C1 segment of cervical spinal cord (tissue), 14 donors: ENCODE measurements at regions not wholly inside any gene's neighbourhood (a gene's known extent, or its start where the extent isn't known, plus 50 kb on each side); places are given as distances from the start of the nearest gene placed in this dataset.

Experiments
- DNase-seq, 14 donors: peaks; one replicate each; lab custom pipeline; 2025; lab: John Stamatoyannopoulos, UW

DNA sequence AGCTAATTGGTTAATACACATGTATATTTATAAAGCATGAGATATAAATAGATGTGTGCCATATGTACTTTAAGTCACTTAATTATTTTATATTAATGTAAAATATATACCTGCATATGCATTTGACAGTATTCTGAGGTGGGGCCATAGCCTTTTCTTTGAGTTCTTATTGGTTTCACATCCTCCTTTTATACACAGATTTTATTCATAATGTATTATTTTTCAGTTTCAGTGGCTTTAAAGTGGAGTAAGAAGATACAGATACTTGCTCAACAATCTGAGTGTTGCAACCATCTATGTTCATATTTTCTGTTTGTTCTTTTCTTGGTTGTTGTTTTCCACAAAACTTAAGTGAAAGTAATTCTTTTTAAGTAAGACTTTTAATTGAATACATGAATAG is 436.5 kb downstream of the RND3 start:
- no peak for DNase-seq

DNA sequence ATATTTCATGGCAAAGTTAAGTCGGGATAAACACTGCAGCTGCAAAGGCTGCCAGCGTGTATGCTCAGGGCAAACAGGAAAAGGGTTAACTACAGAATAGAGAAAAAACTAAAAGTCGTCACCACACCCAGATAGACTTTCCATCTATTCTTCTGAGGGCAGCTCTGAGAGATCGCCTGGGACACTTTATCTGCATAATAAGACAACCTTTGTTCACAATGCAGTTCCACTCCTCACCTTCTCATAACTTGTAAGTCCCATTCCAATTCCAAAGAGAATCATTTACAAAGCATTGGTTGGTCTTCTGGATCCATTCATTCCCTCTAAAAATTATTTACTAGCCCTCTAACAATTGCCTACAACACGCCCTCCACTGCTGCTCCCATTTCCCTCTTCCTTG is 437.4 kb downstream of the RND3 start:
- no peak for DNase-seq

DNA sequence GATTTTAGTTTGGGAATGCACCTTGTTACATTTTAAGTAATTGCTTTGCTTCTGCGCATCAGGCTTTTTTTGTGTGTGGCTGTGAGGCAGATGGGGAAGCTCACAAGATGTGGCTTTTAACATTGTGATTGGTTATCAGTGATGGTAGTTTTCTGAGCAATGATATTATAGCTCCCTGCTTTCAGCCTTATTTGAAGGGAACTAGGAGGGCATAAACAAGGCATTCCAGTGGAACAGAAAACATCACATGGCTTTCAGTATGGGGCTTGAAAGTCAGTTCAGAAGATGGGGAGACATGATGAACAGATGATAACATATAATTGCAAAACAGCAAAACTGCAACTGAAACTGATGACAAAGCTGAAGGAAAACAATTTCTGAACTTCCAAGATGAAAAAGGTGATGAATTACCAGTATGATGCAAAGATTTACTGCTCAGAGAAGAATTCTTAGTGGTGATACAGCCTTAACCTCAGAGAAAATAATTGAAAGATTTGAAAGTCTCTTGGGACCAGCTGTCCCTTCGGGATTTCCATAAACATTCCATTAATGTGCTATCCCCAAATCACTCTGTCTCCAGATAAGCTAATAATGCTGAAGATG is 439.7 kb downstream of the RND3 start:
- DNase-seq, result no peak

DNA sequence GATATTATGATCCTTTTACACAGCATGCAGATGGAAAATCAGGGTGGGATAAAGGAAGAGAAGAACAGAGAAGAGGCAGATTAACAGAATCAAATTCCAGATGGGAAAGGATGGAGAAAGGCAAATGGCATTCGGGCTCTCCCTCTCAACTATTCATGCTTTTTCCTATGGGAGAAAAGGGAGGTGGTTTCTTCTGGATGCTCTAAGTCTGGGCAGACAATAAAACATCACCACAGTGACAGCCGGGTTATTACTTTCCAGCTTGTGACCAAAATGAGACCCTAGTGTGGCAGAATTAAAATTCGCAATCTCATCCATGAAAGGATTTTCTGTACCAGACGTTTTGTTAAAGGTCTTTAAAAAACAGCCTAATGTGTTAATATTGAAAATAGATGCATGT is 440.7 kb downstream of the RND3 start:
- DNase-seq, result no peak

DNA sequence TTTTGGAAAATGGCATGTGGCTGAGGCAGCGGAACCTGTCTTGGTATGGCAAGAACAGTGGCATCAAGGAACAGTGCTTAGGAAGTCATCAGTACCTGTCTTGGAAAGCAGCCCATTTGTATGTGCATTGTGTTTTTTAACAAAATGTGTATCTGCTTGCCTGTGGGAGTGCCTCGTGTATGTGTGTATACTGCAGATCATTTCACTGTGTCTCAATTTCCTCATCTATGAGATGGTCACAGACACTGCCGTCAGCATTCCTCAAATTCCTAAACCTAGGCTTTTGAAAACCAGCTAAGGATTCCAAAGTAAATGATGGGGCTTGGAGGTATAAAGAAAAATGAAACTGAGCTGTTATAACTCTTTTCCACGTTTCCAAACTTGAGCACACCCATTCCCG is 441.3 kb downstream of the RND3 start:
- DNase-seq, result no peak

DNA sequence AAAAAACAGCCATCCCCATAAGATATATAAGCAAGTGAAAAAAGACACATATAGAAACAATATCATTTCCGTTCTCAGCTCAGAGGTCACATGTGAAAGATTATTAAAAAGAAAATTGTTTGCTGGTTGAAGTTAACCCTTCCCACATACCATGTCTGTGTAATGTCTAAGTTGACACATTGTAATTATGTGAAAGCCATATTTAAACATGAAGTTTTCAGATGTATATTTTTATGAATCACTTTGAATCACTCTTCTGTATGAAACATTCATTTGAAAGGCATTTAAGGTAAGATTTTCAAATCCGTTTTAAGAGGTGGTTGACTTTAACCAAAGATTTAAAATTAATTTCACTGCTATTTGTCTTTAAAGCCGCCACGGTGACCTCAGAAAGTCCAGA is 441.9 kb downstream of the RND3 start:
- no peak for DNase-seq

DNA sequence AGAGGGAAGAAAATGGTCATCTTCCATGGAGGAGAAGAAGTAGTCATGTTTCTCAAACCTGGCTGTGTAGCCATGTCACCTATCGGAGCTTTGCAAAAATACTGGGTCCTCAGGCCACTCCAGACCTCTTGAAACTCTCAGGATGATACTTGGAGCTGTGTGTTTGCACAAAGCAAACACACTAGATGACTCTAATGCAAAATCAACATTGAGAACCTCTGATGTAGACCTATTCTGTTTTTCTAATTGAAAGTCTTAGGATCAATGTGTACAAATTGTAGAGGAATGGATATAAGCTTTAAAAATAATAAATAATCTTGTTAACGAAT is 444.3 kb downstream of the RND3 start:
- DNase-seq, result no peak

DNA sequence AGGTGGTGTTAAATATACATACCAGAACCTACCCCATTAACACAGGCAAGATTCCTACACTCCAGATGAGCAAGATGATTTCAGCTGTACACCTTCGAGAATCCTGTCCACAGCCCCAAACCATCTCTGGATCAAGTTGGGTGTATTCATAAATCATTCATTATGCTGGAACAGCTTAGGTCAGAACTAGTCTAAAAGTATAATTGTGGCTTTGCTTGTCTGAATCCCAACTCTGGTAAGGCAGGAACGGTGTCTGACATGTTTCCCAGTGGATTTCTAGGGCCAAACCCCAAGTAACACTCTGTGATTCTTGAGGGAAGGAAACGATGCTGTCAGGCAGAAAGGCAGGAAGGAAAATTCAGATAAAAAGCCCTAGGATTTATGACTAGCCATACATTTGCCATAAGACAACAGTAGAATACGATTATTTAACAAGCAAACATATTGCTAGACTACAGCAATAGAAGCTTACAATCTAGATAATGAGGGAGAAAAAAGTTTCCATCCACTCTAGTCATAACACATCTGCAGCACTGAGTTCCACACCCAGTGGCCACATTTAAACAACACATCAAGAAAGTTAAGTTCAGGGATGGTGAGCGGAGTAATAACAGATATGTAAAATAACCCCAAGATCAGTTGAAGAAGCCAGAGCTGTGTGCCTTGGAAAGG is 444.8 kb downstream of the RND3 start:
- DNase-seq, result no peak

DNA sequence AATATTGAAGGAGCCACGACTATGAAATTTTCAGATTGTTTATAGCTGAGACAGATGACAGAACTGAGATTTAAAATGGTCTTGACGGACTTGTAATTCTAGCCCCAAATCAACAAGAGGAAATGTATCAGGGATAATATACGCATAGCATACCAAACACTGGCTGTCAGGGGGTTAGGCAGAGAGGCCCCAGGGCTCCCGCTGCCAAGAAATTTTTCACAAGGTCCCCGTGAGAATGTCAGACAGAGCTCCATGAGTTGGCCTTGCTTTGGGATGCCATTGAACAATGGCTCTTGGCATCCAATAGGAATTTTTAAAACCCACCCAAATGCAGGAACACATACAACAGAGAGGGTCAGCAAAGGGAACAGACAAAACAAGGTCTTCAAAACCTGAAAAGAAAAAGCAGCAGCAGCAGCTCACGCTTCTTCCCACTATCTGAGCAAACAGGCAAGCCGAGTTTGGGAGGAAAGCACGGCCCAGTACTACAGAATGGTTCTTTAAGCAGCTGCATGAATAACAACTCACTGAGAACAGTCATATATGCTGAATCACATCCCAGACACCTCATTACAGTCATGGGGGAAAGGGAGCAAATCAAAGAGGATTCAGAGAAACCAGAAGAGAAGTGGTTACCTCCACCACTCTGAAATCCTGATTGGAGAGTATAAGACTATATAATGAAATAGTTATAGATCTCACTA is 445.6 kb downstream of the RND3 start:
- no peak for DNase-seq

DNA sequence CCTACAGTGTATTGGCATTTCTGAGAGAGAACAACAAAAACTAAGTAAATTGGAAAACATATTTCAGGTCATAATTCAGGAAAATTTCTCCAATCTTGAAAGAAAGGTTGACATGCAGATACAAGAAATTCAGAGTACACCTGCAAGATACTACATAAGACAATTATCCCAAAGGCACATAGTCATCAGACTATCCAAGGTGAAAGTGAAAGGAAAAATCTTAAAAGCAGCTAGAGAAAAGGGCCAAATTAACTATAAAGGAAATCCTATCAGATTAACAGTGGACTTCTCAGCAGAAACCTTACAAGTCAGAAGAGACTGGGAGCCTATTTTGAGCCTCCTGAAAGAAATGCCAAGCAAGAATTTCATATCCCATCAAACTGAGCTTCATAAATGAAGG is 449.0 kb upstream of the MMADHC start:
- DNase-seq, result no peak

DNA sequence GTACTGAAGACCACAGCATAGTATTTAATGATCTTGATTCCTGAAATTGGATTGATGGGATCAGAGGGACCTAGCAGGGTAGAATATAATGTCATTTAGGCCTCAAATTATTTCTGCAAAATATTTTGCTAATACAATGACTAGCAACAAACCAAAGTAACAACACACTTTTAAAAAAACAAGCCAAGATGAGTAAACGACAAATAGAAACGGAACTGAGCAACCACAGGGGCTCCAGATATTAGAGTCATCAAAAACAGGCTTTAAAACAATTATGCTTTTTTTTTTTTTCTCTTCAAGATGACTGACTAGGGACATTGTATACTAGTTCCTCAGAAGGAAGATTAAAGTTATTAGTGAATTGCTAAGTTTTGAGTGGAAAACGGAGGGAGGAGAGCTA is 447.1 kb upstream of the MMADHC start:
- DNase-seq, result no peak

DNA sequence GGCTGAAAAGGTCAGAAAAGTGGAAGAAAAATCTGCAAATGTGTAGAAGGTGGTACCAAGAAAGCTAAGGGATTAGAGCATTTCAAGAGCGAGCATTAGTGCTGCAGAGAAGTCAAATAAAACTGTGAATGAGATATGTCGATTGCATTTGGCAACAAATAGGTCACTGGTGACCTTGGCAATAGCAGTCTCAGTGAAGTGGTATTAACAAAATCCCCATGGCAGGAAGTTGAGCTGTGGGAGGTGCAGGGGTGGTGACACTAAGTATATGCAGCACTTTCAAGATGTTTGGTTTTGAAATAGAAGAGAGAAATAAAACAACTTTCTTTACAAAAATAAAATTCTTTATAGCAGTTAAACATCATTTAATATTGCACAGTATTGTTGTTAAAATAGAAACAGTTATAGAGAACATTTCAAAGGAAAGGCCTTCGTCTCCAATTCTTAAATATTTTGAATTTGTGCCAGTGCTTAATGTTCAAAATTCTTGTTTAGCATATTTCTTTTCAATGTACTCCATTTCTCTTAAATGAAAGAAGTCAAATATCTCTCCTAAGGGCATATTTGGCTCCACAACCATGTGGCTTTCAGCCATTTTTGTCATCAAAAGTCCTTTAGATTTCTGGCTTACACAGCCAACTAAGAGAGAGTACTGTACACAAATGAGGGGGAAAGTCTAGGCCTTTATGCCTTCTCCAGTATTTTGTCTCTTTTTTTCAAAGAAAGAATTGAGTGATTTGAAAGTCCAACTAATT is 443.0 kb upstream of the MMADHC start:
- DNase-seq, result no peak

DNA sequence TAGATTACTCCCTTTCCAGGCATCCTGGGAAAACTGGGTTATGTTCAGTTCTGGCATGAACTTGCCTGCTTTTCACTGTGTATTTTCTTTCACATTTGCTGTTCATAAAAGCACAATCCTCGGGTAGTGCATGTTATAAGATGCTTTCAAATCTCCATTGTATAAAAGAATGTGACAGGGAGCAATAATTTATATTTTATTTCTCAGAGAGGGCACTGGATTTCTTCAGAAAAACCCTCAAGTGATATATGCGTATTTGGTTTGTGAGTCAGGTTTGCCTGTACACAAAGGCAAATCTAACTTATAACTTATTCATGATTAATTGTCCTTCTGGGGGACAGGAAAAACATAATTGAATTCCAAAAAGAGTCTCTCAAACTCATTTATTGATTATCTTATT is 440.7 kb upstream of the MMADHC start:
- no peak for DNase-seq

DNA sequence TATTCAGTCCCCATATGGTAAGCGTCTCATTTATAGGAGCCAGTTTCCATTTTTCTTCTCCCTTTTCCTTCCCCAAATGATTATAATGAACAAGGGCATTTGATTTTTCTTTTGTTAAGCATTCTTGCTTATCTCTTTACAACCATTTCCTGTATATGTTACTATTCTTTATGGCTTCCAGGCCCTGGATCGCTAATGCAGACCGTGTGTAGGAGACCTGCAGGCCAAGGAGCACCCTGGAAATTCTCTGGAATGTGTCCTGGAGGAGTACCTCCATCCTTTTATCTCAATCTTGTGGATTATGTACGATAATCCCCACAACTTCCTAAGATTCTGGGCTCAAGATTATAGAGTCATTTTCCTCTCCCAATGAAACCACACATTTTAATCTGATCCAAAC is 439.6 kb upstream of the MMADHC start:
- no peak for DNase-seq

DNA sequence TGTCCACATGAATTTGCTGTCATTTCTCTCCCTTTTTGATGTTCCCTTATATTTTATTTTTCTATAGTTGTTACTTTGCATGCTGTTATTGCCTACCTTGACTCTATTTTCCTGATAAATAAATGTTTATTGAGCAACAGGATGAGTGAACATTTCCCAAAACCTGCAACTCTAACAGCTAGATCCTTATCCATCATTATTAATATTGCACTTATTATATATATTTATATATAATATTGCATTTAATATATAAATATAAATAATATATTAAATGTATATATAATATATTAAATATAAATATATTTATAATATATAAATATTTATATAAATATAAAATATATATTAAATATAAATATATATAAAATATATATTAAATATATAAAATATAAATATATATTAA is 436.1 kb upstream of the MMADHC start:
- DNase-seq, result no peak

DNA sequence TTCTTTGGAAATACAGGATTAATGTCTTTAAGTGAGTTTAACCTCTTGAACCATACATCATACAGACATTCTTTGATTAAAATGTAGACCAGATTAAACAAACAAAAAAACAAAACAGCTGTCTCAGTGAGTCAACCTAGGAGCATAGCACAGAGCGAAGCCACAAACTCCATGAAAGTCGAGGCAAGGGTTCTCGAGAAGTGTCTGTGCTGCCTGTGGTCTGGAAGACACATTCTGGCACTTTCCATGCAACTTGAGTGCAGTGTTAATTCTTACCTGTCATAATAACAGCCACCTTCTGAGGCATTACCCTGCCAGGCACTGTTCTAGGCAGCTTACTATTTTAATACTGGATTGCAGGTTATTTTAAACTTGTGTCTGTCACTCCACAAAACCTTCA is 435.5 kb upstream of the MMADHC start:
- DNase-seq, result no peak

DNA sequence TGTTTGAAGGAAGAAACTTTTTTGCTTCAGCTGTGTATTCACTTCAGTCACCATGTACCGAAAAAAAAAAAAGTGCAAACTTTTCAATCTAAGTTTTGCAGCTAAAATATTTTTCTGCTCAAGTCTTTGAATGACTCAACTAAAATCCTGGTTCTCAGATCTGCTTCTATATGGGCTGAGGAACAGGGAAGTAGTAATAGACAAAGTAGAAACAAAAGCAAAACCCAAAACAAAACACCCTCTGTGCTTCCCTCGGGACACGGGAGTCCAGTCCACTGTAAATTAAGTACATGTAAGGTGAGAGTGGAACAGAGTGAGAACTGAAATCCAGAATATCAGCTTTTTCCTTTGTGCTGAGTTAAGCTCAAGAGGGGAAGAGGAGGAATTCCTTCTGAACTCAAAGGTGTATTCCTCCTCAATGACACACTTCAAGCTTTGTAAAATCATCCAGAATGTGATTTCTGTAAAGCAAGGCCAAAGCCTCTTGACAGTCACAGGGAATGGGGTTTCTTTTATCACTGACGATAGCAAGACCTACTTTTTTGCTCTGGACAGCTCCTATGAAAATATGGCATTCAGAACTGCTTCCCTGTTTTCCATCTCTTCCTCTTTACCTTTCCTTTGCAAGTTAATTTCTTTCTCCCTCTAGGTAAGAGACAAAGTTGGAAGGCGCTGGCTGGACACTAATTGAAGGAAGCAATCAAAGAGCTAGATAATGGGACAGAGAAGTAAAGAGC is 433.5 kb upstream of the MMADHC start:
- DNase-seq, result no peak

DNA sequence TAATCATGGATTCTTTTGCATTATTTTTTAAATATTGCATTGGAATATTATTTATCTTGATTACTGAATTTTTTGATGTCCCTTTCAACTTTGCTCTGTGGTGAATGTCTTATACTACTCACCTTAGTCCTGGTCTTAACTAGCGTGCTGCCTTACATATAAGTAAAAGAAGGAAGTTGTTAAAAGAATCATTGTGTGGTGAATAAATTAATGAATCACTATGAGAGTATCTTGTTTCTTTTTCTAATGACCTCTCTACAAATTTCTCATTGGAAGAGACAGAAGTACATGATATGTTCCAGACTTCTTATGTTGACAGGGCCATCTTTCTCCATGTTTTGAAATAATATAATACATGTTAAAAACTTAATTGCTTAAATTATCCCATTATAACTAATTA is 432.6 kb upstream of the MMADHC start:
- no peak for DNase-seq

DNA sequence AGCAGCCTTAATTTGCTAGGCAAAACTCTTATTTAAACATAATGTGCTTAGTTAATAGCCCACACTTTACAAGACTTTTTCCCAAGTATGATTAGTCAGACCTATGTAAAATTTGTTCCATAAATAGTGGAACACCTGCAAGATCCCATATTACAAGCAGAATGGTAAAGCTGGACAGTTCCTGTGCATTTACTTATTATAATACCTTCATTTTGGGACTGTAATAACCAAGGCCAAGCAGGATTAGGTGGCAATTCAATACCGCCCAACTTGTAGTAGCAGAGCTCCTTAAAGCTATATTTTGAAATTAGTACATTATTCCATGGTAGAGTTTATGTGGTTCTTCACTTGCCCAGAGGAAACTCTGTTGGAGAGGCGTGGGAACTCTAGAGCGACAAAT is 431.5 kb upstream of the MMADHC start:
- no peak for DNase-seq

DNA sequence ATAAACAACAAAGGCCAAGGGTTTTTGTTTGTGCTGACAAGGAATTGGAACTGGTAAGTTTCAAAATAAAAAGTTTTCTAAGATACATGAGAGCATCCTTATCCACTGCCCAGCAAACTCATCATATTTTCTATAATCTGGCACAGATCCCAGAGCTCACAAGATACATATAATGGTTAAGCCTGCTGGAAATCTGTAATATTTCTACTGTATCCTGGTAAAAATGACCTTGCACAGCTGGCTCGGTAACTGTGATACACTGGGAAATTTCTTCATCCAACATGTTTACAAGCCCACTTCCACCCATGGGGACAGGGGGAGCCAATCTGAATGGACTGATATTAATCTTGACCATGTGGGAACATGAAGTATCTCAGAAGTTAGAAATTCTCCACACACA is 425.4 kb upstream of the MMADHC start:
- no peak for DNase-seq

DNA sequence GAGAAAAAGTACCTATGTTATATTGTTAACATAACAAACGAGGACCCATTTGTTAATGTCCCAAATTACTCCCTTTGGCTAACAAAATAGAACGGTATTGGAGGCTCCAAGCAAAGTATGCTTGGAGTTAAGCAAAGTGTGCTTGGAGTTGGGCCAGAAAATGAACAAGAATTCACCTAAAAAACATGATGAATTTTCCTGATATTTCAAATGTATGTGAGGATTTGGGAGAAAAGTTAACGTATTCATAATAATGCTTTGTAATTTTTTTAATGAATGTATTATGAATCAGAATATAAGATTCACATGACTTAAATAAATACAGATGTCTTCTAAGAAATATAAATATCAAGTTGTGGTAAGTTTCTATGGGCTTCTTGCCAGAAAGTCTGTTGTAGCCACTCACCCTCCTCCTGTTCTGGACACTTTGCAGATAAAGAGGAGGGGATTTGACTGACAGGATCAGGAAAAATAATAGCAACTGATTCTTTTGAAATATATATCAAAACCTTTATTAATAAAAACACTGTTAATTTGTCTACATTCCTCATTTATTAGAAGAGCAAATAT is 423.7 kb upstream of the MMADHC start:
- no peak for DNase-seq

DNA sequence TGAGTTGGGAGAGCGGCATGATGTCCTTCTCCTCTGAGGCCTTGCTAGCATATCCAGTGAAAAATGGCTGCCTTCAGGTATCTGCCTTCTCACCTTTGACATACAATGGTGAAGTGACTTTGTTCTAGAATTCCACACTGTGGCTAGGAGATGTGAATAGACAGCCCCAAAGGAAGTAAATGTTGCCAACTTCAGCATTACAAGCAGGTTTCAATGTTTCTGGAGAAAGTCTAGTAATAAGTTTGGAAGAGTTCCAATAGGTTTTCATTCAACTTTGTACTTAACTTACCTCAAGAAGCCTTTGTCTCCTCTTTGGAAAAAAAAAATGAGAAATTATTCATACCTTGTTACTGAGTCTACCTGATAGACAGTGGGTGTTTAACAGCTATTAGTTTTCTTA is 421.3 kb upstream of the MMADHC start:
- no peak for DNase-seq
